K562 (cell line): ENCODE measurements at regions not wholly inside any gene's neighbourhood (a gene's known extent, or its start where the extent isn't known, plus 50 kb on each side); places are given as distances from the start of the nearest gene placed in this dataset.

Source experiments
- ATAC-seq: fragments of 200-7000 bp; cut with Tn5 transposase; 3 replicates; pipeline ENCODE4 v1.9.1; 2020; ENCODE audit warnings: moderate library complexity
- BruUV-seq: library from RNA; stranded (reverse); fragments of 400-500 nt; replicated peaks from 2 replicates; lab custom pipeline; 2021; lab: Mats Ljungman, UMichigan
- CTCF ChIA-PET: fragments of 300-600 bp; formaldehyde crosslinking; extraction: SDS; loops from one replicate; lab custom pipeline; 2021; ENCODE audit warnings: low intra/inter-chr PET ratio; lab: Yijun Ruan, JAX
- POLR2A ChIA-PET: fragments of 300-600, 350-650 bp; sonication (Branson Sonifier 250); formaldehyde crosslinking; extraction: SDS; loops from one replicate; lab custom pipeline; 2021; ENCODE audit warnings: antibody characterized with exemption, inconsistent platforms; lab: Yijun Ruan, JAX
- DNase-seq, 4 experiments: peaks; one replicate each; pipeline versions ENCODE4 v3.0.0 to v3.0.0-alpha.2; 2011 to 2018; ENCODE audit warnings: low spot score in 3 of 4, mixed read lengths in 3 of 4; ENCODE audit errors: extremely low read depth in 1 of 4
- FAIRE-seq: peaks from 2 replicates; lab custom pipeline; 2011; peaks lifted over from hg19 to GRCh38; lab: Jason Lieb, UNC
- H2AFZ ChIP-seq: 2 replicates; pipeline ENCODE4 v1.6.0; 2011; ENCODE audit warnings: low read depth, low read length, control low read depth, inconsistent platforms
- H3K27ac ChIP-seq: fragments of 200-600 bp; 3 replicates; pipeline ENCODE4 v1.8.0; 2011; ENCODE audit warnings: low read depth, mild to moderate bottlenecking, control low read depth, inconsistent platforms, low read length, moderate library complexity, mixed read lengths; ENCODE audit errors: extremely low read depth
- H3K27me3 ChIP-seq, 2 experiments: fragments of 300-600 bp in 1 of 2; 2 replicates in 1 of 2; 3 replicates in 1 of 2; pipeline versions ENCODE4 v1.6.0 to v1.8.0; 2011; ENCODE audit warnings: inconsistent platforms in 2 of 2, low read length in 2 of 2, mild to moderate bottlenecking in 1 of 2, mixed read lengths in 1 of 2, moderate library complexity in 1 of 2; ENCODE audit not compliant: control insufficient read depth in 2 of 2, insufficient read depth in 2 of 2
- H3K36me3 ChIP-seq: fragments of 300-600 bp; 3 replicates; pipeline ENCODE4 v1.8.0; 2011; ENCODE audit warnings: mild to moderate bottlenecking, low read length, inconsistent platforms; ENCODE audit not compliant: control insufficient read depth, insufficient read depth
- H3K4me1 ChIP-seq, 2 experiments: fragments of 200-600 bp in 1 of 2; replicated peaks in 1 of 2; 2 replicates in 1 of 2; 3 replicates in 1 of 2; pipeline versions ENCODE4 v1.5.1 to v1.8.0; 2011; ENCODE audit warnings: inconsistent platforms in 2 of 2, low read length in 2 of 2, mild to moderate bottlenecking in 1 of 2, mixed read lengths in 1 of 2, moderate library complexity in 1 of 2; ENCODE audit not compliant: control insufficient read depth in 2 of 2, insufficient read depth in 2 of 2
- H3K4me2 ChIP-seq: 2 replicates; pipeline ENCODE4 v1.6.1; 2011; ENCODE audit warnings: low read length, control low read depth, inconsistent platforms, mixed read lengths; ENCODE audit not compliant: insufficient read depth
- H3K4me3 ChIP-seq: fragments of 200-600 bp; sonication (generic), shearing (Covaris generic); 2 replicates; pipeline ENCODE4 v1.5.1; 2016; ENCODE audit warnings: control low read depth, inconsistent platforms
- H3K79me2 ChIP-seq: fragments of 200-600 bp; 3 replicates; pipeline ENCODE4 v1.8.0; 2011; ENCODE audit warnings: low read length, inconsistent platforms; ENCODE audit not compliant: control insufficient read depth, insufficient read depth
- H3K9ac ChIP-seq, 2 experiments: 2 replicates each; pipeline versions ENCODE4 v1.6.0 to v1.6.1; 2011; ENCODE audit warnings: low read depth in 2 of 2, low read length in 2 of 2, control low read depth in 1 of 2, inconsistent platforms in 1 of 2, mild to moderate bottlenecking in 1 of 2, mixed read lengths in 1 of 2; ENCODE audit not compliant: insufficient read depth in 1 of 2
- H3K9me1 ChIP-seq: one replicate; pipeline ENCODE4 v1.6.0; 2011; ENCODE audit warnings: inconsistent platforms, mild to moderate bottlenecking, low read length, moderate library complexity; ENCODE audit not compliant: control insufficient read depth, insufficient read depth
- H3K9me3 ChIP-seq: replicated peaks from 2 replicates; pipeline ENCODE4 v1.5.1; 2011; ENCODE audit warnings: low read depth, low read length, inconsistent platforms; ENCODE audit not compliant: control insufficient read depth, insufficient read depth
- H4K20me1 ChIP-seq: replicated peaks from 2 replicates; pipeline ENCODE4 v1.6.1; 2011; ENCODE audit warnings: low read length, inconsistent platforms, mixed read lengths; ENCODE audit not compliant: control insufficient read depth, insufficient read depth
- CCAR2 ChIP-seq: fragments of 200-400 bp; formaldehyde crosslinking; IDR thresholded peaks from 2 replicates; pipeline ENCODE4 v1.6.1; 2017; ENCODE audit warnings: mild to moderate bottlenecking, low read depth, low read length
- ELF2 ChIP-seq: fragments of 250-450 bp; sonication (Bioruptor Pico); IDR thresholded peaks from 2 replicates; pipeline ENCODE4 v1.5.0; 2021; ENCODE audit warnings: mild to moderate bottlenecking
- ELF4 ChIP-seq: fragments of 450-650 bp; formaldehyde crosslinking; IDR thresholded peaks from 2 replicates; pipeline ENCODE4 v1.4.0; 2022; ENCODE audit warnings: missing genetic modification characterization
- ELK1 ChIP-seq: sonication (generic); formaldehyde crosslinking; IDR thresholded peaks from 2 replicates; pipeline ENCODE4 v1.8.1; 2022; ENCODE audit warnings: missing genetic modification reagents
- FUS ChIP-seq: fragments of 200-400 bp; formaldehyde crosslinking; optimal IDR thresholded peaks from 2 replicates; pipeline ENCODE3; 2017; ENCODE audit warnings: low read depth, low read length
- HCFC1 ChIP-seq: IDR thresholded peaks from 2 replicates; pipeline ENCODE4 v1.6.1; 2012; ENCODE audit warnings: low read depth, low read length, improper control_type of control experiment
- HLTF ChIP-seq: fragments of 450-650 bp; IDR thresholded peaks from 2 replicates; pipeline ENCODE4 v1.6.1; 2016
- HSF4 ChIP-seq: fragments of 250-450 bp; sonication (Bioruptor Pico); IDR thresholded peaks from 2 replicates; pipeline ENCODE4 v2.1.2; 2022; ENCODE audit warnings: mild to moderate bottlenecking, moderate library complexity, borderline replicate concordance
- MED1 ChIP-seq: sonication (generic); formaldehyde crosslinking; IDR thresholded peaks from 2 replicates; pipeline ENCODE4 v1.8.1; 2023; ENCODE audit warnings: missing genetic modification reagents, borderline replicate concordance
- PTRF ChIP-seq: fragments of 450-650 bp; IDR thresholded peaks from 2 replicates; pipeline ENCODE4 v1.6.1; 2016; ENCODE audit warnings: mild to moderate bottlenecking, missing genetic modification characterization, missing compliant biosample characterization
- RBFOX2 ChIP-seq: fragments of 200-400 bp; formaldehyde crosslinking; IDR thresholded peaks from 2 replicates; pipeline ENCODE4 v1.6.1; 2017; ENCODE audit warnings: low read depth, mild to moderate bottlenecking, low read length, moderate library complexity
- RHOXF2B ChIP-seq: fragments of 250-450 bp; sonication (Bioruptor Pico); conservative IDR thresholded peaks from 2 replicates; pipeline ENCODE4 v1.5.1; 2021
- TAF9B ChIP-seq: fragments of 450-650 bp; IDR thresholded peaks from 2 replicates; pipeline ENCODE4 v1.6.1; 2018; ENCODE audit warnings: mild to moderate bottlenecking; ENCODE audit not compliant: partially characterized antibody
- TBL1XR1 ChIP-seq, 2 experiments: IDR thresholded peaks; 2 replicates each; pipeline ENCODE4 v1.6.1; 2012; ENCODE audit warnings: improper control_type of control experiment in 2 of 2, low read length in 2 of 2, mild to moderate bottlenecking in 1 of 2
- TCF3 ChIP-seq: sonication (generic); formaldehyde crosslinking; IDR thresholded peaks from 2 replicates; pipeline ENCODE4 v1.4.0; 2020; ENCODE audit warnings: mild to moderate bottlenecking, missing genetic modification reagents
- ZBTB1 ChIP-seq: sonication (generic); formaldehyde crosslinking; IDR thresholded peaks from 2 replicates; pipeline ENCODE4 v1.8.1; 2023; ENCODE audit warnings: missing genetic modification reagents, low read depth, mild to moderate bottlenecking, borderline replicate concordance
- ZNF436 ChIP-seq: fragments of 250-450, 450-650 bp; sonication (Bioruptor Pico); formaldehyde crosslinking; IDR thresholded peaks from 2 replicates; pipeline ENCODE4 v1.7.0; 2020; ENCODE audit warnings: mild to moderate bottlenecking
- ZNF511 ChIP-seq: sonication (generic); formaldehyde crosslinking; IDR thresholded peaks from 2 replicates; pipeline ENCODE4 v1.8.0; 2022; ENCODE audit warnings: mild to moderate bottlenecking, missing genetic modification reagents
- ZNF79 ChIP-seq: fragments of 250-450 bp; sonication (Bioruptor Pico); IDR thresholded peaks from 2 replicates; pipeline ENCODE4 v1.4.0; 2020; ENCODE audit warnings: low read depth, mild to moderate bottlenecking, moderate library complexity
- WGBS: fragments of 100-300 bp; shearing (Covaris generic); methylation state at CpG from one replicate; pipeline ENCODE4 v1.1.6; 2016; ENCODE audit warnings: low coverage, mixed read lengths; ENCODE audit not compliant: insufficient coverage; ENCODE audit errors: missing lambda C conversion rate; 5-methylcytosine and 5-hydroxymethylcytosine counted together
- in situ Hi-C: fragments of 300-500 bp; cut with MboI; formaldehyde crosslinking; loops from 4 replicates; pipeline ENCODE4 v1.15.0; 2018; ENCODE audit warnings: inconsistent platforms, mixed read lengths
- intact Hi-C: fragments of 100-400 bp; cut with micrococcal nuclease; formaldehyde crosslinking; loops from 2 replicates; pipeline ENCODE4 v1.14.2; 2022

DNA sequence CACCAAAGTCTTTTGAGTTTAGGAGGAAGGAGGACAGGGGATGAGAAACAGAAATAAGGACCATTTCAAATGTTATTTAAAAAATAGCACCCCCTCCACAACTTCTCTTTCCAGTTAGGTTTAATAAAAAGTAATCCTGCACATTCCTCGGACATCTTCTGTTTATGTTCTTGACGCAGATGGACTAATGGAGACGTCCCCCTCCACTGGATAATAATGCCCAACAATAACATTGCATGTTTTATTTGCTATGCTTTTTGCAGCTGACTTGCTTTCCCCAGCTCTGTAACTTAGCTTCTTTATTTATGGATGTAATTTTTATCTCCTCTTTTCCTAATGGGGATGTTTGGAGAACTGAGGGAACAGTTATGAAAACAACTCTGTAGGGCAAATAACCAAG lies 89.5 kb downstream of the MAT2B start:
- 0% methylated on average over 3 of the region's 3 CpGs for WGBS
- BruUV-seq: no TSS peak
- in situ Hi-C loops: no loop called here

More for the DNA sequence above, 89.5 kb downstream of the MAT2B start:
- intact Hi-C loops: no loop called here
- FAIRE-seq (no peak), DNase-seq (no peak), ATAC-seq (no peak)
- H3K27ac ChIP-seq: no peak overlapping the region
- TF ChIP-seq HSF4 (CRISPR knock-in tag): no peak
- no peak for TF ChIP-seq CCAR2
- no peak for TF ChIP-seq TBL1XR1 (IDR thresholded peaks at IDR 0.05; ENCODE audit: low read length in 2 of 2)
- TF ChIP-seq ELF4 (CRISPR knock-in tag): no peak
- TF ChIP-seq RBFOX2: no peak
- TF ChIP-seq HLTF: no peak
- TF ChIP-seq MED1: no peak
- TF ChIP-seq ZNF511 (CRISPR knock-in tag): no peak
- TF ChIP-seq PTRF: no peak
- no peak for TF ChIP-seq TCF3
- no peak for TF ChIP-seq ZNF436 (CRISPR knock-in tag)
- TF ChIP-seq ELF2 (CRISPR knock-in tag): no peak
- no peak for TF ChIP-seq TAF9B
- no peak for TF ChIP-seq HCFC1
- TF ChIP-seq ELK1 (CRISPR knock-in tag): no peak
- no peak for TF ChIP-seq FUS
- no peak for TF ChIP-seq RHOXF2B (CRISPR knock-in tag)
- no peak for TF ChIP-seq ZBTB1 (CRISPR knock-in tag)
- TF ChIP-seq ZNF79 (CRISPR knock-in tag): no peak
- no peaks in the 10 kb centered on the region for H3K36me3 ChIP-seq
- no peak overlapping the region for H2AFZ ChIP-seq
- no peak overlapping the region for H3K4me3 ChIP-seq
- no peaks in the 10 kb centered on the region for H3K9me1 ChIP-seq
- no peaks in the 10 kb centered on the region for H4K20me1 ChIP-seq
- ChIA-PET POLR2A (interaction anchor here (0.7 kb wide), 1 partner anchor 30 kb away, joined by 3 read pairs; no protein-coding TSS in a partner anchor), CTCF (no interaction called here)
- H3K4me1 ChIP-seq: no peaks in the 10 kb centered on the region
- H3K9me3 ChIP-seq: no peaks in the 10 kb centered on the region
- H3K4me2 ChIP-seq: no peak overlapping the region
- no peaks in the 10 kb centered on the region for H3K27me3 ChIP-seq
- H3K79me2 ChIP-seq: no peaks in the 10 kb centered on the region
- H3K9ac ChIP-seq: no peak overlapping the region
